Inflammatory macrophage treated with lipopolysaccharide for 1 hour (primary cell): ENCODE measurements at regions not wholly inside any gene's neighbourhood (a gene's known extent, or its start where the extent isn't known, plus 50 kb on each side); places are given as distances from the start of the nearest gene placed in this dataset.
A peak's percentile ranks its signal among the peaks of the same experiment; 100 is the strongest.

ENCODE experiments used
- DNase-seq, 2 donors: peaks; one replicate each; pipeline ENCODE4 v3.0.0-alpha.2; 2020 to 2022

GRCh38 chr4:37126051-37126450 is 118.5 kb upstream of the NWD2 start:
- no peak for DNase-seq

- no peak for DNase-seq
These were observed 114.1 kb upstream of the NWD2 start for GRCh38 chr4:37130465-37130864.

- DNase-seq, result no peak
These were observed 112.1 kb upstream of the NWD2 start for GRCh38 chr4:37132351-37132974.

GRCh38 chr4:37132975-37133360 is 111.6 kb upstream of the NWD2 start:
- DNase-seq, result no peak

GRCh38 chr4:37138019-37138653 is 106.4 kb upstream of the NWD2 start:
- peak in 1 of 2 donors; percentile 3 for DNase-seq

- DNase-seq, result no peak
These were observed 105.8 kb upstream of the NWD2 start for GRCh38 chr4:37138789-37139188.

GRCh38 chr4:37139987-37140386 is 104.6 kb upstream of the NWD2 start:
- no peak for DNase-seq

GRCh38 chr4:37146260-37146659 is 98.3 kb upstream of the NWD2 start:
- DNase-seq, result no peak

GRCh38 chr4:37157476-37158167 is 86.9 kb upstream of the NWD2 start:
- DNase-seq, result no peak

GRCh38 chr4:37160653-37161052 is 83.9 kb upstream of the NWD2 start:
- DNase-seq, result no peak

- no peak for DNase-seq
These were observed 78.7 kb upstream of the NWD2 start for GRCh38 chr4:37165844-37166243.

GRCh38 chr4:37169956-37170355 is 74.6 kb upstream of the NWD2 start:
- no peak for DNase-seq

GRCh38 chr4:37188100-37188499 is 56.4 kb upstream of the NWD2 start:
- peak in 1 of 2 donors; percentile 18 for DNase-seq
